ENCODE measurements at regions not wholly inside any gene's neighbourhood (a gene's known extent, or its start where the extent isn't known, plus 50 kb on each side); places are given as distances from the start of the nearest gene placed in this dataset.

- no peak for DNase-seq
- H4K20me1 ChIP-seq (ENCODE audit: insufficient read depth, low read length), result no peaks in the 10 kb centered on the region
- no peaks in the 10 kb centered on the region for H3K36me3 ChIP-seq (replicated peaks; ENCODE audit: insufficient read depth, low read length)
- no peak overlapping the region for H3K27ac ChIP-seq (ENCODE audit: low read length)
- H3K9ac ChIP-seq (ENCODE audit: low read length), result no peak overlapping the region
- no peaks in the 10 kb centered on the region for H3F3A ChIP-seq (ENCODE audit: insufficient read depth, low read length)
- no peaks in the 10 kb centered on the region for H3K79me2 ChIP-seq (ENCODE audit: low read length)
- no peaks in the 10 kb centered on the region for H3K9me2 ChIP-seq (replicated peaks; ENCODE audit: insufficient read depth, low read length)
- no peaks in the 10 kb centered on the region for H3K9me3 ChIP-seq (replicated peaks; ENCODE audit: insufficient read depth, low read length)
- TF ChIP-seq CTCF (IDR thresholded peaks at IDR 0.05; ENCODE audit: low read length) (no peak), EZH2 (optimal IDR thresholded peaks at IDR 0.05; ENCODE audit: low read depth, low read length) (no peak), EZH2phosphoT487 (IDR thresholded peaks at IDR 0.05; ENCODE audit: low read length) (no peak)
- no peak overlapping the region for H2AFZ ChIP-seq (ENCODE audit: low read length)
- no peaks in the 10 kb centered on the region for H3K27me3 ChIP-seq (replicated peaks; ENCODE audit: insufficient read depth, low read length)
- H3K4me1 ChIP-seq (ENCODE audit: low read length), result no peaks in the 10 kb centered on the region
- no peak overlapping the region for H3K4me3 ChIP-seq (ENCODE audit: low read length)
- no peak overlapping the region for H3K4me2 ChIP-seq (ENCODE audit: low read depth, low read length)
Observed at GRCh38 chr10:131662851-131663250, 238.0 kb upstream of the PPP2R2D start.

GRCh38 chr10:131663351-131663750 is 237.5 kb upstream of the PPP2R2D start:
- Histone ChIP-seq H3K27me3 (replicated peaks; ENCODE audit: insufficient read depth, low read length) (no peaks in the 10 kb centered on the region), H3K9ac (ENCODE audit: low read length) (no peak overlapping the region), H4K20me1 (ENCODE audit: insufficient read depth, low read length) (no peaks in the 10 kb centered on the region), H3F3A (ENCODE audit: insufficient read depth, low read length) (no peaks in the 10 kb centered on the region), H3K79me2 (ENCODE audit: low read length) (no peaks in the 10 kb centered on the region), H3K9me3 (replicated peaks; ENCODE audit: insufficient read depth, low read length) (no peaks in the 10 kb centered on the region), H3K4me3 (ENCODE audit: low read length) (no peak overlapping the region), H2AFZ (ENCODE audit: low read length) (no peak overlapping the region), H3K4me2 (ENCODE audit: low read depth, low read length) (no peak overlapping the region), H3K9me2 (replicated peaks; ENCODE audit: insufficient read depth, low read length) (no peaks in the 10 kb centered on the region), H3K27ac (ENCODE audit: low read length) (no peak overlapping the region), H3K36me3 (replicated peaks; ENCODE audit: insufficient read depth, low read length) (no peaks in the 10 kb centered on the region), H3K4me1 (ENCODE audit: low read length) (no peaks in the 10 kb centered on the region)
- no peak for DNase-seq
- TF ChIP-seq EZH2 (optimal IDR thresholded peaks at IDR 0.05; ENCODE audit: low read depth, low read length), result no peak
- no peak for TF ChIP-seq CTCF (IDR thresholded peaks at IDR 0.05; ENCODE audit: low read length)
- no peak for TF ChIP-seq EZH2phosphoT487 (IDR thresholded peaks at IDR 0.05; ENCODE audit: low read length)

- Histone ChIP-seq H3K9me2 (replicated peaks; ENCODE audit: insufficient read depth, low read length) (no peaks in the 10 kb centered on the region), H3K9ac (ENCODE audit: low read length) (no peak overlapping the region), H3K4me1 (ENCODE audit: low read length) (no peaks in the 10 kb centered on the region), H3K9me3 (replicated peaks; ENCODE audit: insufficient read depth, low read length) (no peaks in the 10 kb centered on the region), H2AFZ (ENCODE audit: low read length) (no peak overlapping the region), H3K27me3 (replicated peaks; ENCODE audit: insufficient read depth, low read length) (no peaks in the 10 kb centered on the region), H3K4me3 (ENCODE audit: low read length) (no peak overlapping the region), H4K20me1 (ENCODE audit: insufficient read depth, low read length) (no peaks in the 10 kb centered on the region), H3F3A (ENCODE audit: insufficient read depth, low read length) (no peaks in the 10 kb centered on the region), H3K27ac (ENCODE audit: low read length) (no peak overlapping the region), H3K79me2 (ENCODE audit: low read length) (no peaks in the 10 kb centered on the region), H3K4me2 (ENCODE audit: low read depth, low read length) (no peak overlapping the region), H3K36me3 (replicated peaks; ENCODE audit: insufficient read depth, low read length) (no peaks in the 10 kb centered on the region)
- DNase-seq, result no peak
- TF ChIP-seq EZH2phosphoT487 (IDR thresholded peaks at IDR 0.05; ENCODE audit: low read length), result no peak
- no peak for TF ChIP-seq EZH2 (optimal IDR thresholded peaks at IDR 0.05; ENCODE audit: low read depth, low read length)
- no peak for TF ChIP-seq CTCF (IDR thresholded peaks at IDR 0.05; ENCODE audit: low read length)
Observed at GRCh38 chr10:131666091-131666490, 234.7 kb upstream of the PPP2R2D start.

Data from MM.1S (cell line).